Nephron progenitor cell (in vitro differentiated cells): ENCODE measurements at regions not wholly inside any gene's neighbourhood (a gene's known extent, or its start where the extent isn't known, plus 50 kb on each side); places are given as distances from the start of the nearest gene placed in this dataset.
"Not testable (repeated sequence)": the region's sequence is repeated elsewhere in the genome, so short reads cannot be mapped to it uniquely, and the experiment has no call there.

Source experiments
- DNase-seq: peaks from one replicate; pipeline ENCODE4 v3.0.0; 2021
- H3K27ac Mint-ChIP-seq: 2 replicates; pipeline ENCODE4 v1.8.0; 2021; ENCODE audit warnings: mild to moderate bottlenecking, moderate library complexity, mixed read lengths
- H3K27me3 Mint-ChIP-seq: 2 replicates; pipeline ENCODE4 v1.8.0; 2021; ENCODE audit warnings: mild to moderate bottlenecking, low read depth, mixed read lengths; ENCODE audit not compliant: poor library complexity
- H3K36me3 Mint-ChIP-seq: 2 replicates; pipeline ENCODE4 v1.8.0; 2021; ENCODE audit warnings: low read depth, mixed read lengths
- H3K4me1 Mint-ChIP-seq: 2 replicates; pipeline ENCODE4 v1.8.0; 2021; ENCODE audit warnings: mixed read lengths
- H3K4me3 Mint-ChIP-seq: 2 replicates; pipeline ENCODE4 v1.8.0; 2021; ENCODE audit warnings: mild to moderate bottlenecking, moderate library complexity, mixed read lengths
- H3K9me3 Mint-ChIP-seq: 2 replicates; pipeline ENCODE4 v1.8.0; 2021; ENCODE audit warnings: mild to moderate bottlenecking, moderate library complexity, mixed read lengths

DNA sequence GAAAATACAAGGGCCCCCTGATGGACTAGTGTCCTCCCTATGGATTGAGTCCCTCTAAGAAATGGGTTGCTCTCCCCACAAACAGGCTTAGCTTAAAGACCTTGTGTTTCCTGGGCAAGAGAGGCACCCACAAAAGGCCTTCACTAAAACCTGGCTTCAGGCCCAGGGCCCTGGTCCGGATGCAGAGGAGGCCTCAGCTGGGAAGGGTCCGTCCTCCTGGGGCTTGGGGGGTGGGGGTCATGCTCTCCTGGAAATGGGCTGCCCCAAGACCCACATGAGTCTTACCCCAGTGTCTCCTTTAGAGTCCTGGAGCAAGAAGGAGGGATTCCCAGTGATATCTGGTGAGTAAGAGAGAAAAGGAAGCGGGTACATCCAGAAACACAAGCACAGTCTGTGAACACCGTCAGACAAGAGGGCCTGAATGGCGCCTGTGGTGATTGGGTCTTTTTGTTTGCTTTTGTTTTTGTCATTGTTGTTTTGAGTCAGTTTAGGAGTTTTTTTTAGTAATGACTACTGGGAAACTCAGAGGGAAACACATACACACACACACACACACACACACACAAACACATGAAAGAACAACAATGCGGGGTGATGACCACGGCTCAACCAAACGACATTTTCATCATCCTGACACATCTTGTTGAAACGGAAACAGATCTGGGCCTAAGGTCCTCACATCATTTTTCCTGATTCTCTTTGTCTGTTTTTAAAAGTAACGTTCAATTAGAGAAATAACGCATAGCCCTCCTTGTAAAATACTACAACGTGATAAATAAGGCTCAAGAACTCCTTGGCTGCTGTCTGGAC lies 292.3 kb downstream of the BCL2L11 start:
- not testable (repeated sequence) for H3K9me3 Mint-ChIP-seq, DNase-seq, H3K36me3 Mint-ChIP-seq, H3K27me3 Mint-ChIP-seq, H3K4me3 Mint-ChIP-seq
- Mint-ChIP-seq H3K27ac (peak overlapping the region; percentile 91), H3K4me1 (peaks cover 32% of the 10 kb centered on the region)

GRCh38 chr2:111413950-111414349 lies 293.2 kb downstream of the BCL2L11 start:
- DNase-seq, H3K36me3 Mint-ChIP-seq, H3K27me3 Mint-ChIP-seq, H3K9me3 Mint-ChIP-seq, H3K4me3 Mint-ChIP-seq: not testable (repeated sequence)
- Mint-ChIP-seq H3K27ac (peak overlapping the region; percentile 59), H3K4me1 (peaks cover 37% of the 10 kb centered on the region)

DNA sequence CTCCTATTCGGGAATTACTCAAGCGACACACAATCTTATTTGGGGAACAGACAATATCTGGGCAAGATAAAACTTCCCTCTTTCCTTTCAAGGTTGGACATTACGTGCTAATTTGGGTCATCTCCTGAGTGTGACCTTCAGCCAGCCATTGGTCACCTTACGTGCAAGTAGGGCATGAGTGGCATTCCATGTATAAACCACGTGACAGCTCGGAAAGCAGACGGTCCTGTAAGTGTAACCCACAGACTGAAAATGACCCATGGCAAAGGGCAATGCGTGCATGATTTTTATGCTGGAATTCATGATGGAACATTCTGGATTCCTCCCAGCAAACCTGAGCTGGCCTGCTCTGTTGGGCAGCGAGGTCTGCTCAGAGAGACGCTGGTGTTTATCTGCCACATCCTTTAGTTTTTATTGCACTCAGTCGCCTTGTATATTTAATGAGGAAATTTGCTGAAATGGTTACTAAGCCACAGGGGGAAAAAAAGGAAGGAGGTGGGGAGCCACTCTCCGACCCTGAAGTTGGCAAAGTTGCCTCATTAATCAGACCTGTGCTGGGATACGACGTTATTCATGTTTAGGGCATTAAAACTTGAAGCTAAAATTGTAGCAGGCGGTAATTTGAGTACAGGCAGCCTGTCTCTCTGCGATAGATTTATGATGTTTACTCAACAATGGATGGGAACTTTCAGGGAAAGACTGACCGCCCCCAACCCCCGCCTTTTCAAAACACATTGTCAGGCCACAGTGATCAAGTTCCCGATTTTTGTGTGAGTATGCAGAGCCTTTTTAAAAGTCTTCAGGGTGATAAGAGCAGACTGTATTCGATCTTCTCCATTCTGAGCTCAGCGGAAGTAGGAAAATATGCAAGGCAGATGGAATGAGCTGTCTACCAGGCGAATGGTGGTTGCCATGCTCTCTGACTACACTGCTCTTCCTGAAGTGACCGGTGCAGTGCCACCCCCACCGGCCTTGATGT lies 295.3 kb downstream of the BCL2L11 start:
- peaks cover 51% of the 10 kb centered on the region for H3K4me1 Mint-ChIP-seq
- peak overlapping the region; percentile 21 for H3K4me3 Mint-ChIP-seq
- H3K27me3 Mint-ChIP-seq, H3K36me3 Mint-ChIP-seq, H3K9me3 Mint-ChIP-seq: not testable (repeated sequence)
- H3K27ac Mint-ChIP-seq: peak overlapping the region; percentile 95
- DNase-seq: peak; percentile 15

- DNase-seq, H3K36me3 Mint-ChIP-seq, H3K4me3 Mint-ChIP-seq, H3K27me3 Mint-ChIP-seq, H3K9me3 Mint-ChIP-seq: not testable (repeated sequence)
- Mint-ChIP-seq H3K4me1 (peaks cover 52% of the 10 kb centered on the region), H3K27ac (peak overlapping the region; percentile 83)
Measured at GRCh38 chr2:111417026-111417425, 296.3 kb downstream of the BCL2L11 start.

- not testable (repeated sequence) for H3K9me3 Mint-ChIP-seq, DNase-seq, H3K27me3 Mint-ChIP-seq, H3K36me3 Mint-ChIP-seq
- Mint-ChIP-seq H3K4me3 (peak overlapping the region; percentile 49), H3K4me1 (peaks cover 54% of the 10 kb centered on the region), H3K27ac (peak overlapping the region; percentile 78)
Measured at GRCh38 chr2:111418091-111418875, 297.6 kb downstream of the BCL2L11 start.

DNA sequence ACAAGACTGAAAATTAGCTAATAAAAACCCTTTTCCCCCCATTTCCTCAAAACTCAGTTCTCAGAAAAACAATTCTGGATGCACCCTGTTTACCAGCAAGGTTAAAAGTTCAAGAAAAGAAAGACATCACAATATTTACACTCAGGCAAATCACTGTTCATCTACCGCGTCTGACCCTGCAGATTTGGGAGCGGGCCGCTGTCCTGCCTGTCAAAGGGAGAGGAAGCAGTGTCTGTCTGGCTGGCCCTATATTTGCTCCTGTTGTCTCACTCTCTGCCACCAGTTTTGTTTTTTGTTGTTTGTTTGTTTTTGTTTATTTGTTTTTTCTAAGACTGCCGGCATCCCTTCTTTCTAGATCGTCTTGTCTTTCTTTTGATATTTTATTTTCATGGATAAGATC lies 299.4 kb downstream of the BCL2L11 start:
- peaks cover 48% of the 10 kb centered on the region for H3K4me1 Mint-ChIP-seq
- not testable (repeated sequence) for H3K27ac Mint-ChIP-seq, H3K27me3 Mint-ChIP-seq, H3K4me3 Mint-ChIP-seq, H3K9me3 Mint-ChIP-seq, DNase-seq, H3K36me3 Mint-ChIP-seq

- not testable (repeated sequence) for H3K27me3 Mint-ChIP-seq, DNase-seq, H3K9me3 Mint-ChIP-seq, H3K36me3 Mint-ChIP-seq, H3K4me3 Mint-ChIP-seq
- Mint-ChIP-seq H3K4me1 (peaks cover 45% of the 10 kb centered on the region), H3K27ac (peak overlapping the region; percentile 45)
Measured at GRCh38 chr2:111420835-111421234, 300.1 kb downstream of the BCL2L11 start.

DNA sequence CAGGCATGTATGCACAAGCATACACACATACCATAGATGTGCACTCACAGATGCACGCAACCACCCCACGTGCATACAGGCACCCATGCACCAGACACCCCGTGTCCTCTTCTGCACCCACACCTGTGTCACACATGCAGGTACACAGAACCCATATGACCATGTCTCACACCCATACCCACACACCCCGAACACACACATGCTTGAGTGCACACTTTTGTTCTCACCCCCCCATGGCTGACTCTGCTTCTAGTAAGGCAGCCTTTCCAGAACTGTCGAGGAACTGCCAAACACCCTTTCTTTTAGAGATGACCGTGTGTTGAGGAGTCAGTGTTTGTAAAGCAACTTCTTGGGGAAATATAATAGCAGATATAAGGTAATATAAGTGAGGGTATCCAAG lies 301.2 kb downstream of the BCL2L11 start:
- H3K4me3 Mint-ChIP-seq, H3K9me3 Mint-ChIP-seq, H3K36me3 Mint-ChIP-seq, H3K27me3 Mint-ChIP-seq, H3K27ac Mint-ChIP-seq, DNase-seq: not testable (repeated sequence)
- H3K4me1 Mint-ChIP-seq: peaks cover 37% of the 10 kb centered on the region

DNA sequence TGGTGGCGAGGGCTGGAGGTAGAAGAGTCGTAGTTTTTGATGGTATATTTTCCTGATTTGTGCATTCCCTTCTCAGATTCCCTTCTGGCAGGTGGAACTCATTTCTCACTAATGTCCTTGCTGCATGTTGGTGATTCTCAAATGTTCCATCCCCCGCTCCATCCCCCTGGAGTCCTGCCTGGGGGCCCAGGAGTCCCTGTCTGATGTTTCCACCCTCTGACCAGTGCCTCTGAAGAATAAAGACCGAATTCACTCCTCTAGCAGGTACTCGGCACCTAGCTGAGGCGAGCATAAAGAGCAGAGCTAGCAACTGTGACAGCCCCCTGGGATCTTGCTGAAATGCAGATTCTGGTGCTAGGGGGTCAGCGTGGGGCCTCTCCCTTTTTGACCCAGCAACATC lies 301.8 kb downstream of the BCL2L11 start:
- not testable (repeated sequence) for H3K36me3 Mint-ChIP-seq, H3K27ac Mint-ChIP-seq, H3K27me3 Mint-ChIP-seq, H3K9me3 Mint-ChIP-seq, H3K4me3 Mint-ChIP-seq, DNase-seq
- H3K4me1 Mint-ChIP-seq: peaks cover 31% of the 10 kb centered on the region

- H3K4me1 Mint-ChIP-seq: peaks cover 26% of the 10 kb centered on the region
- not testable (repeated sequence) for H3K9me3 Mint-ChIP-seq, H3K27me3 Mint-ChIP-seq, DNase-seq, H3K4me3 Mint-ChIP-seq, H3K36me3 Mint-ChIP-seq, H3K27ac Mint-ChIP-seq
Measured at GRCh38 chr2:111423184-111423583, 302.5 kb downstream of the BCL2L11 start.

GRCh38 chr2:111424176-111424575 lies 303.5 kb downstream of the BCL2L11 start:
- not testable (repeated sequence) for H3K4me3 Mint-ChIP-seq, H3K9me3 Mint-ChIP-seq, H3K36me3 Mint-ChIP-seq, DNase-seq, H3K27me3 Mint-ChIP-seq, H3K27ac Mint-ChIP-seq
- peaks cover 30% of the 10 kb centered on the region for H3K4me1 Mint-ChIP-seq

DNA sequence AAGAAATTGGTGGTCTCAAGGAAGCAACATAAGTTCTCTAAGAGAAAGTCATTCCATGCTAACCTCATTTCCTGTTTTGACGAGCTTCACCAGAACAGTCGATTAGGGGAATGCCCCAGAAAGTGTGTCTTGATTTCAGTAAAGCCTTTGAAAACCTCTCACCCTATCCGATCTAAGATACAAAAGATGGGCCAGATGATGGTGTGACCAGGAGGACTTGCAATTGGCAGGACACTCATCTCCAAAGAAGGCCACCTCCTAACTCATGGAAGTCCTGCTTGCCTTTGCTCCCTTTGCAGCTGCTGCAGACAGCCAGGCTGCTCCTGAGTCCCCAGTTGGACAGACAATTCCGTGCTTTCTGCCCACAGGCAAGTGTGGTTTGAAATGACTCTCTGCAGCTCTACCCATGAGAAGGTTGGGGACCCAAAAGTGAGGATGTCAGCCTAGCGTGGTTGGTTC lies 304.2 kb downstream of the BCL2L11 start:
- H3K4me3 Mint-ChIP-seq, H3K27ac Mint-ChIP-seq, DNase-seq, H3K27me3 Mint-ChIP-seq, H3K9me3 Mint-ChIP-seq, H3K36me3 Mint-ChIP-seq: not testable (repeated sequence)
- peaks cover 27% of the 10 kb centered on the region for H3K4me1 Mint-ChIP-seq

DNA sequence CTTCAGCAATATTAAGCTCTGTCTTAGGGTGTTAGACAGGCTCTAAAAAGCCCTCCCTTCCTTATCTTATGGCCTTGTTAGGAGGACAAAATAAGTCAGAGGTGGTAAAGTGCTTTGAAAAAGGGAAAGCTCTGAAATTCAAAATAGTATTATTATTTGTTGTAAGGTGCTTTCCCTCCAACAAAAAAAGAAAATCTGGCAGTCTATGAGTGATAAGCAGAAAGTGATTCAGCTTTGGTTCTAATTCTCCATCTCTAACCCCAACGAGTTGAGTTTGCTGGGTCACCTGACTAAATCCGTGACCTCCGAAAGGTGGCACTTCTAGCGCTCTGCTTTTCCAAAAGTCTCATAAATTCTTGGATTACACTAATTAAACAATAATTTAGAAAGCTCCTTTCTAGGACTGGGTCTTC lies 305.1 kb downstream of the BCL2L11 start:
- not testable (repeated sequence) for H3K27ac Mint-ChIP-seq, H3K36me3 Mint-ChIP-seq, H3K9me3 Mint-ChIP-seq, H3K27me3 Mint-ChIP-seq, DNase-seq, H3K4me3 Mint-ChIP-seq
- peaks cover 21% of the 10 kb centered on the region for H3K4me1 Mint-ChIP-seq

DNA sequence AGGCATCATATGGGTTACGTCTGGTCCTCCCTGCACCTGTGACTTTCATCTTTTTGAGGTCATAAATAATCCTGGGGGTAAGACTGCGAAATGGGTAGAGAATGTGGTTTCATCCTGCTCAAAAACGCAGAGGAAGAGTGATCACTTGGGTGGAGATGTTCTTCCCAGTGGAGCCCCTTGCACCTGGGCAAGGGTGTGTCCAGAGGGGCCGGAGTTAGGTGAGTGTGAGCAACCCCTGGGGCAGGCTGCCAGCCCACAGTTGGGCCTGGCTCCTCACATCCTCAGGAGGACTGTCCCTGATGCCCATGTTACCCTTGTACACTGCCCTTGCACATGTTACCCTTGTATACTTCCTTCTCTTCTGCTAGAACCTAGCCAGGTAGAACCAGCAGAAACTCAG lies 306.6 kb downstream of the BCL2L11 start:
- DNase-seq, H3K36me3 Mint-ChIP-seq, H3K4me3 Mint-ChIP-seq, H3K27ac Mint-ChIP-seq, H3K9me3 Mint-ChIP-seq, H3K27me3 Mint-ChIP-seq: not testable (repeated sequence)
- H3K4me1 Mint-ChIP-seq: peaks cover 15% of the 10 kb centered on the region
